AG04450 (cell line): ENCODE measurements at regions not wholly inside any gene's neighbourhood (a gene's known extent, or its start where the extent isn't known, plus 50 kb on each side); places are given as distances from the start of the nearest gene placed in this dataset.

ENCODE experiments used
- CTCF ChIA-PET: fragments of 300-600, 350-600 bp; formaldehyde crosslinking; extraction: SDS; loops from one replicate; lab custom pipeline; 2022; ENCODE audit warnings: antibody characterized with exemption, inconsistent platforms; lab: Charles Lee
- POLR2A ChIA-PET: fragments of 350-600 bp; formaldehyde crosslinking; extraction: SDS; loops from one replicate; lab custom pipeline; 2021; ENCODE audit warnings: antibody characterized with exemption, inconsistent platforms; lab: Yijun Ruan, JAX
- DNase-seq: peaks from one replicate; pipeline ENCODE4 v3.0.0-alpha.2; 2011; ENCODE audit warnings: low read depth, low spot score
- H3K27ac ChIP-seq: one replicate; pipeline ENCODE4 v1.5.1; 2012; ENCODE audit warnings: low read depth, low read length, control low read depth
- H3K27me3 ChIP-seq: one replicate; pipeline ENCODE4 v1.6.0; 2012; ENCODE audit warnings: low read length; ENCODE audit not compliant: control insufficient read depth, insufficient read depth
- H3K4me3 ChIP-seq: 2 replicates; pipeline ENCODE4 v1.5.1; 2011; ENCODE audit warnings: mild to moderate bottlenecking, low read depth, low read length, control low read depth
- H3K9me3 ChIP-seq: 2 replicates; pipeline ENCODE4 v1.5.1; 2012; ENCODE audit warnings: low read length; ENCODE audit not compliant: control insufficient read depth, insufficient read depth
- TF ChIP-seq, protein P1 (sequence below): IDR thresholded peaks from 2 replicates; pipeline ENCODE4 v1.5.1; 2011; ENCODE audit warnings: low read depth, low read length, control low read depth, inconsistent platforms

DNA sequence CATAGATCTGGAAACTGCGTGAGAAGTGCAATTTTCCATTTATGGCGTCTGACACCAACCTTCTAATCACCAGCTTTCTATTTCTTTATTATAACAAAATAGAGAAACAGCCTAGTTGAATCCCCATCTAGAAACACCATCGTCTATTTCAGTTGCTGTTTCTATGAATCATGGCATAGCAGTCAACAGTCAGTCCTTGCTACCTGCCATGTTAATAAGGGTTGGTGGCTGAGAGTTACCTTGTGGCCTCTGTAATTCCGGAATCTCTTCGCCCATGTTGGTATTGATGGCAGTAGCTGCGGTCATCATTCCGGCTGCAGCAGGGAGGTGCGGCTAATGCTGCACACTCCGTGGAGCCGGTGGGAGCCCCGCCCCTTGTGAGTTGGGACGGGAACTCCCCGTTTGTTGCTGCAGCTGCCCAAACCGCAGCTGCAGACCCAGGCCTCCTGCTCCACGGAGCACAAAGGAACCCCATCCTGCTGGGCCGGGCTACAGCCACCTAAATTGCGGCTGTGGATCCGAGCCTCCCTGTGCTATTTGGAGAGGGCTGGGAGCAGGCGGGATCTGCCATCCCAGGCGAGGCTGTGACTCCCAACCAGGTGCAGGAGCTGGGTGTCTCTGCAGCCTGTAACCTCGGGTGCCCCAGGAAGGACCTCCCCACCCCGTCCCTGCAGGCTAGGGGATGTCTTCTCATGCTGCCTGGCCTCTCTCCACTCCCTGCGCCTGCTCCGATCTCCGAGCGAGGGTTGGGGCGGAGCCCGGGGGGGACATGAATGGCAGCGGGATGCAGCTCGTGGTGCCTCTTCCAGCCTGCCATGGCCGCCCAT lies 115.4 kb upstream of the STK26 start:
- TF ChIP-seq, protein P1, sequence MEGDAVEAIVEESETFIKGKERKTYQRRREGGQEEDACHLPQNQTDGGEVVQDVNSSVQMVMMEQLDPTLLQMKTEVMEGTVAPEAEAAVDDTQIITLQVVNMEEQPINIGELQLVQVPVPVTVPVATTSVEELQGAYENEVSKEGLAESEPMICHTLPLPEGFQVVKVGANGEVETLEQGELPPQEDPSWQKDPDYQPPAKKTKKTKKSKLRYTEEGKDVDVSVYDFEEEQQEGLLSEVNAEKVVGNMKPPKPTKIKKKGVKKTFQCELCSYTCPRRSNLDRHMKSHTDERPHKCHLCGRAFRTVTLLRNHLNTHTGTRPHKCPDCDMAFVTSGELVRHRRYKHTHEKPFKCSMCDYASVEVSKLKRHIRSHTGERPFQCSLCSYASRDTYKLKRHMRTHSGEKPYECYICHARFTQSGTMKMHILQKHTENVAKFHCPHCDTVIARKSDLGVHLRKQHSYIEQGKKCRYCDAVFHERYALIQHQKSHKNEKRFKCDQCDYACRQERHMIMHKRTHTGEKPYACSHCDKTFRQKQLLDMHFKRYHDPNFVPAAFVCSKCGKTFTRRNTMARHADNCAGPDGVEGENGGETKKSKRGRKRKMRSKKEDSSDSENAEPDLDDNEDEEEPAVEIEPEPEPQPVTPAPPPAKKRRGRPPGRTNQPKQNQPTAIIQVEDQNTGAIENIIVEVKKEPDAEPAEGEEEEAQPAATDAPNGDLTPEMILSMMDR = no peak
- POLR2A ChIA-PET = no interaction called here
- H3K9me3 ChIP-seq = peaks cover 7% of the 10 kb centered on the region; the same call in 1 of the 2 replicates

DNA sequence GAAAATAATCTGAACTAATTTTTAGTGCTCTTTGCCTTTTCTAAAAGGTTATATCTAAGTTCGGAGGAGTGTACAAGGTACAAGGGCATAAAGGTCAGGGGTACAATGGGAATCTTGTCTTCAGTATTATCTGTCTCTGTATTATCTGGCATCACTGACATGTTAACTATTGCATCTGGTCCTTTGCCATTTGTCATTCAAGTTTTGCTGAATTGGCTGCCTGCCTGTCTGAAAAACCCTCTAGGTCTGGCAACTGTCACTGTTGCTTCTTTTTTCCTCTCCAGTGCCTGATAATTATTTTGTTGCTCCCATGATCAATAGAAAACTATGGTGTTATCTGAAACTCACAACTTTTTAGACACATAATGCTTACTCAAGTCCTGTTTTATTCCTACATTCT lies 112.5 kb upstream of the STK26 start:
- Histone ChIP-seq H3K27ac (no peak overlapping the region), H3K4me3 (no peak overlapping the region), H3K27me3 (no peaks in the 10 kb centered on the region), H3K9me3 (peaks cover 7% of the 10 kb centered on the region; the same call in 1 of the 2 replicates)
- DNase-seq = no peak
- TF ChIP-seq, protein P1 = no peak
- ChIA-PET POLR2A (no interaction called here), CTCF (no interaction called here)

More for the DNA sequence above, 115.4 kb upstream of the STK26 start:
- Histone ChIP-seq H3K27ac (no peak overlapping the region), H3K27me3 (no peaks in the 10 kb centered on the region), H3K4me3 (no peak overlapping the region)
- CTCF ChIA-PET = no interaction called here
- no peak for DNase-seq

DNA sequence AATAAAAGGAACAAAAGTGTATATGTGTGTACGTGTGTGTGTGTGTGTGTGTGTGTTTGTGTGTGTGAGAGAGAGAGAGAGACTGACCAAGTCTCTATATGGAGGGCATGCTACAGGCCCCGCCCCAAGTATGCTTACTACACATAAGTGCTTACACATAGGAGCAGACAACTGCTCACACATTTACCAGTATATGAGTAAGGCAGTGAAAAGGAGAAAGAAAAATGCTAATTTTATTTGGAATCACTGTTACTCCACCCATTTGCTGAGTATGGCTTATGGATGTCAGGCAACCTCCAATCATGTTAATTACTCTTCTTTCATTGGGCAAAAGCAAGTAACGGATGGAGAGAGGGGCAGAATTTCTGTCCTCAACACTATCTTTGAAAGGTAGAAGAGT lies 107.6 kb upstream of the STK26 start:
- Histone ChIP-seq H3K4me3 (no peak overlapping the region), H3K9me3 (no peaks in the 10 kb centered on the region), H3K27me3 (no peaks in the 10 kb centered on the region), H3K27ac (no peak overlapping the region)
- TF ChIP-seq, protein P1 = no peak
- DNase-seq = no peak
- CTCF ChIA-PET = no interaction called here
- POLR2A ChIA-PET = no interaction called here

DNA sequence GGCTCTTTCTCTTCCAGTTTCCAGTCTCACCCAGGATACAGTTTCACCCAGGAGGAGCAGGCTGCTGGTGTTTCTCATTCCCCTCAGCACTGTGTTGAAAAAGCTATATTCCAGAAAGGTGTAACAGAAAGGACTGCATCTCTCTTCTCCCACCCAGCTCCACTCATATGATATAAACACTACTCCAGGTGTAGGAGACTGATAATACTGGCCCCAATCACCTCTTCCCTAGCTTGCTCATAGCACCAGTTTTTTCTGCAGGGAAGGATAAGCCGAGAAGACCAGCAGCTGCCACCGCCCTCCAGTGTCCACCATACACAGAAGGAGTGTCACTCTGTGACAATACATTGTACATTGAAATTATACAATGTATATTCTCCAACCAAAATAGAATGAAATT lies 105.5 kb upstream of the STK26 start:
- no peak overlapping the region for H3K4me3 ChIP-seq
- TF ChIP-seq, protein P1 = no peak
- ChIA-PET CTCF (no interaction called here), POLR2A (no interaction called here)
- no peak overlapping the region for H3K27ac ChIP-seq
- H3K9me3 ChIP-seq = no peaks in the 10 kb centered on the region
- DNase-seq = no peak
- no peaks in the 10 kb centered on the region for H3K27me3 ChIP-seq

DNA sequence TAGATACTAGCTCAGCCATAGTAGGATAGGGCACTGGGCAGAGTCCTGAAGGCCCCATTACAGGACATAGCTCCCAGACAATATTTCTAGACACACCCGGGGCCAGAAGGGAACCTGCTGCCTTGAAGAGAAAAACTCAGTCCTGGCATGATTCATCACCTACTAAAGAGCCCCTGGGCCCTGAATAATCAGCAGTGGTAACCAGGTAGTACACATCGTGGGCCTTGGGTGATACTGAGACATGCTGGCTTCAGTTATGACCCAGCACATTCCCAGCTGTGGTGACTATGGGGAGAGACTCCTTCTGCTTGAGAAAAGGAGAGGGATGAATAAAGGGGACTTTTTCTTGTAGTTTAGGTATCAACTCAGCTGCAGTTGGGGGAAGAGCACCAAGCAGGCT lies 104.3 kb upstream of the STK26 start:
- Histone ChIP-seq H3K4me3 (no peak overlapping the region), H3K9me3 (no peaks in the 10 kb centered on the region), H3K27me3 (no peaks in the 10 kb centered on the region), H3K27ac (no peak overlapping the region)
- ChIA-PET POLR2A (no interaction called here), CTCF (no interaction called here)
- TF ChIP-seq, protein P1 = no peak
- DNase-seq = no peak
